ENCODE measurements at regions not wholly inside any gene's neighbourhood (a gene's known extent, or its start where the extent isn't known, plus 50 kb on each side); places are given as distances from the start of the nearest gene placed in this dataset.

- no peak for TF ChIP-seq CTCF (IDR thresholded peaks at IDR 0.05; ENCODE audit: insufficient read depth, low read length, missing control alignments)
- H3K4me3 ChIP-seq (ENCODE audit: low read depth, low read length) = no peak overlapping the region
- CTCF ChIA-PET = no interaction called here
These were observed 50.0 kb downstream of the PTPRS start for GRCh38 chr19:5290336-5291262.

GRCh38 chr19:5289060-5289990, 51.3 kb downstream of the PTPRS start:
- ChIA-PET CTCF (no interaction called here), POLR2A (no interaction called here)
- DNase-seq (ENCODE audit: low read depth, low spot score) = no peak
- H3K4me3 ChIP-seq (ENCODE audit: low read depth, low read length) = no peak overlapping the region
- no peak for TF ChIP-seq CTCF (IDR thresholded peaks at IDR 0.05; ENCODE audit: insufficient read depth, low read length, missing control alignments)

More at GRCh38 chr19:5290336-5291262, 50.0 kb downstream of the PTPRS start:
- POLR2A ChIA-PET = interaction anchor here (0.7 kb wide), 1 partner anchor 19 kb away, joined by 3 read pairs; no protein-coding TSS in a partner anchor
- no peak for DNase-seq (ENCODE audit: low read depth, low spot score)

GRCh38 chr19:5288347-5288739, 52.3 kb downstream of the PTPRS start:
- CTCF ChIA-PET = no interaction called here
- POLR2A ChIA-PET = no interaction called here

GRCh38 chr19:5287066-5287465, 53.5 kb downstream of the PTPRS start:
- TF ChIP-seq CTCF (IDR thresholded peaks at IDR 0.05; ENCODE audit: insufficient read depth, low read length, missing control alignments) = no peak
- ChIA-PET POLR2A (no interaction called here), CTCF (no interaction called here)
- no peak overlapping the region for H3K4me3 ChIP-seq (ENCODE audit: low read depth, low read length)
- no peak for DNase-seq (ENCODE audit: low read depth, low spot score)

More at GRCh38 chr19:5288347-5288739, 52.3 kb downstream of the PTPRS start:
- no peak overlapping the region for H3K4me3 ChIP-seq (ENCODE audit: low read depth, low read length)
- no peak for DNase-seq (ENCODE audit: low read depth, low spot score)
- TF ChIP-seq CTCF (IDR thresholded peaks at IDR 0.05; ENCODE audit: insufficient read depth, low read length, missing control alignments) = no peak

GRCh38 chr19:5286465-5287029, 54.1 kb downstream of the PTPRS start:
- ChIA-PET CTCF (no interaction called here), POLR2A (no interaction called here)
- no peak for DNase-seq (ENCODE audit: low read depth, low spot score)
- H3K4me3 ChIP-seq (ENCODE audit: low read depth, low read length) = no peak overlapping the region
- no peak for TF ChIP-seq CTCF (IDR thresholded peaks at IDR 0.05; ENCODE audit: insufficient read depth, low read length, missing control alignments)
